ENCODE measurements at regions not wholly inside any gene's neighbourhood (a gene's known extent, or its start where the extent isn't known, plus 50 kb on each side); places are given as distances from the start of the nearest gene placed in this dataset.

GRCh38 chr21:16676391-16676790 lies 836.5 kb upstream of the CXADR start:
- TF ChIP-seq EZH2 (IDR thresholded peaks at IDR 0.05; ENCODE audit: insufficient read depth, poor library complexity, severe bottlenecking) (no peak), EZH2phosphoT487 (IDR thresholded peaks at IDR 0.05; ENCODE audit: insufficient read depth, low read depth) (no peak)

Data from GM23248 (cell line).